SH-SY5Y (cell line): ENCODE measurements at regions not wholly inside any gene's neighbourhood (a gene's known extent, or its start where the extent isn't known, plus 50 kb on each side); places are given as distances from the start of the nearest gene placed in this dataset.

Source experiments
- GATA2 ChIP-seq: IDR thresholded peaks from 2 replicates; pipeline ENCODE4 v1.6.1; 2011; ENCODE audit warnings: mild to moderate bottlenecking, low read depth, low read length
- GATA3 ChIP-seq: IDR thresholded peaks from 2 replicates; pipeline ENCODE4 v1.6.1; 2011; ENCODE audit warnings: low read depth, mild to moderate bottlenecking, low read length, moderate library complexity

GRCh38 chr4:156038772-156039171 is 85.1 kb upstream of the CTSO start:
- no peak for TF ChIP-seq GATA3
- no peak for TF ChIP-seq GATA2
